Endometrium (tissue), 2 donors: ENCODE measurements at regions not wholly inside any gene's neighbourhood (a gene's known extent, or its start where the extent isn't known, plus 50 kb on each side); places are given as distances from the start of the nearest gene placed in this dataset.

Experiments
- FAIRE-seq: peaks from 2 replicates; lab custom pipeline; 2012; peaks lifted over from hg19 to GRCh38; lab: Jason Lieb, UNC
- donor health status: control.
- donor health status: control.

DNA sequence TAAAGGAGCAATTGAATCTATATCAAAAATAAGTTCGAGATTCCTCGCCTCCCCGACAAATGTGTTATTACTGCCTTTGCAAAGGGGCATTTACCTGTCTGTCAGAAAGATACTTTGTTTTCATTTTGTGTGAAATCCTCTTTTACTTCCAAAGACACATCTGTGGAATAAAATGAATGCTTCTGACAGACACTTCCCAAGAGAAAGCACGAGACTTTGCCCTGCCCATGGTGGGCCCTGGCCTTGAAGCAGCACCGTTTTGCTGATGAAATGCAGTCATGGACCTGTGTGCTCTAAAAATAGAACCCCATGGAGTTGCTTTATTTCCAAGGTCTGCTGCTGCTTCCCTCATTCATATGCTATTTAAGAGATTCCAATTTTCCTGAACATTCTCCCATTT is 85.9 kb upstream of the USP47 start:
- no peak for FAIRE-seq

DNA sequence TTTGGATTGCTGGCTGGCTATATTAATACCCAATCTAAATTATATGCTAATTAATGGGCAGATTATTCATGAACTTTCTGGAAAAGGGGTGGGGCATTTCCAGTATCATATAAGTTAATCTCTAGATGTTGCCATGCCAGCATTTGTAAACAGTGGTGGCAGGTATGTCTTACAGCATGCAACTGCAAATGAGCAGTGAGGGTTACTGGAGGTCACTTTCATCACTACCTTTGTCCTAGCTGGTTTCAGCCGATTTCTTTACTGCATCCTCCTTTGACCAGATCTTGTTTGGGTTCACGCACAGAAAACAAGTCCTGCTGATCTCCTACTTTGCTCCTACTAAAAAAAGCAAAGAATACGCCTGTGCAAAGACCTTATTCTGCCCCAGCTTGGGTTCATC is 89.1 kb upstream of the USP47 start:
- no peak for FAIRE-seq

DNA sequence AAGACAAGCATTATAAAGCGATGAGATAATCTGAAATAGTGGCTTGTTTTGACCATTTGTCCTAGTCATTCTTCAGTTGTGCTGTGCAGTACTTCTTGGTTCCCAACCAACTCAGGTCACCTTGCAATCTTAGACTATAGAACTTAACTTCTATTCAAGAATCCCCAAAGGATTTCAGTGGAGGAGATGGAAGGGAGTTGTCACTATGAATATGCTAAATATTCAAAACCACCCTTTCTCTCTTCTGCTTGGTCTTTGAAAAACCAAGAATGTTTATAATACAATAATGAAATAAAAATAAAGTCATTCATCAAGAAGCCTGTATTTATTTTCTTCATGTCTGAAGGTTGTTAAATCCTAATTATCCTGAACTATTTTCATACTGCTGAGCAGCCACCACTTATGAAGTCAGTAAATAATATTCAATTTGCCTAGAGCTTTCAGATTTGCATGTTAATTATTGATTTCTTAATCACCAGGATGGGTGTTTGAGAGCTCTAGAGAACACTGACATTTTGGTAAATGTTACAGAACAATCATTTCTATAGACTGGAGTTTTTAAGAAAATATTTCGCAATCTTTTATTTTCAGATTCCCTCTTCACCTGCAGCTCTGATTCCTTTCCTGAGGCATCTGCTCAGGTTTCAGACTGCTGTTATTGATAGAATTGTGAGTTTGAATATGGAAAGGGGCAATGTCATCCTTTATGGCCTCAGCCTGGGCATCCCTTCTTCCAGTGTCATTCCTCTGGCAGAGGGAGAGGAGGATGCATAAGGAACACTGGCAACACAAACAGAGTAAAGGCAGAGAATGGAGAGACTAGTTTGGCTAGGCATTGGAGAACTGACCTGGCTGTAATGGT is 91.5 kb upstream of the USP47 start:
- FAIRE-seq = no peak

DNA sequence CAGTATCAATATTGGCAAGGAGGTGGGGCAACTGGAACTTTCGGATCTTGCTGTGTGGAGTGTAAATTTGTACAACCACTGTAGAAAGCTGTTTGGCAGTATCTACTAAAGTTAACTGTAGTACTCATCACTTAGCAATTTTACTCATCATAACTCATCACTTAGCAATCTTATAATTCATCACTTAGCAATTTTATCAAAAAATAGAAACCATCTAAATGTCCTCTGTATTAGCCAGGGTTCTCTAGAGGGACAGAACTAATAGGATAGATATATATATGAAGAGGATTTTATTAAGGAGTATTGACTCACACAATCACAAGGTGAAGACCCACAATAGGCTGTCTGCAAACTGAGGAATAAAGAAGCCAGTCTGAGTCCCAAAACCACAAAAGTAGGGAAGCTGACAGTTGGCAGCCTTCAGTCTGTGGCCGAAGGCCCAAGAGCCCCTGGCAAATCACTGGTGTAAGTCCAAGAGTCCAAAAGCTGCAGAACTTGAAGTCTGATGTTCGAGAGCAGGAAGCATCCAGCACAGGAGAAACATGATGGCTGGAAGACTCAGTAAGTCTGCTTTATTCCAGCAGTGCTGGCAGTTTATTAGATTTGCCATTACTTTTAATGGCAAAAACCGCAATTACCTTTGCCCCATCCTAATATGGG is 92.9 kb upstream of the USP47 start:
- FAIRE-seq = no peak

DNA sequence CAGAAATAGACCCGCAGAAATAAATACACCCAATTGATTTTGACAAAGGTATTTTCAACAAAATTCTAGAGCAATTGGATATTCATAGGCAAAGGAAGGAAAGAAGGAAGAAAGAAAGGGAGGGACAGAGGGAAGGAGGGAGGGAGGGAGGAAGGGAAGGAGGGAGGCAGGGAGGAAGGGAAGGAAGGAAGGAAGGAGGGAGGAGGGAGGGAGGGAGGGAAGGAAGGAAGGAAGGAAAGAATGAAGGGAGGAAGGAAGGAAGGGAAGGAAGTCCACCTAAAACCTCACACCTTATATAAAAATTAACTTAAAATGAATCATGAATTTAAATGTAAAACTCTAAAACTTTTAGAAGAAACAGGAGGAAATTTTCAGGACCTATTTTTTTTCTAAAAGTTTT is 94.2 kb upstream of the USP47 start:
- FAIRE-seq = no peak

GRCh38 chr11:11746449-11746848 is 95.3 kb upstream of the USP47 start:
- peak; percentile 21 for FAIRE-seq

DNA sequence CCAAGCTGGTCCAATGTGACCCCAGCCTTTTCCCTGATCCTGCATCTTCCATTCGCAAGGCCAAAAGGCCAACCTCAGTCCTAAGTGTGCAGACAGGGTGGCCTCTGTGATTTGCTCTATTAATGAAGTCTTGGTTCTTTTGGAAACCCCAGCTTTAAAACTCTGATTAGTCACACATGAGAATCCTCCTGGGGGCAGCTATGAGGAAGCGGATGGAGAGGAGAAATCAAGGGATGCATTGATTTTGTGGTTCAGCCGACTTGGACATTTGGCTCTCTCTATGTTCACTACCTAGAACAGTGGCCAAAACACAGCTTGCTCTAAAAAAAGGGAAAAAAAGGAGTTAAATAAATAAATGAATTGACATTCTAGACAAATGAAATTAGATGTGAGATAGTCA is 98.6 kb upstream of the USP47 start:
- FAIRE-seq = no peak

GRCh38 chr11:11742486-11742885 is 99.3 kb upstream of the USP47 start:
- FAIRE-seq = no peak

GRCh38 chr11:11740836-11741235 is 100.9 kb upstream of the USP47 start:
- FAIRE-seq = no peak

DNA sequence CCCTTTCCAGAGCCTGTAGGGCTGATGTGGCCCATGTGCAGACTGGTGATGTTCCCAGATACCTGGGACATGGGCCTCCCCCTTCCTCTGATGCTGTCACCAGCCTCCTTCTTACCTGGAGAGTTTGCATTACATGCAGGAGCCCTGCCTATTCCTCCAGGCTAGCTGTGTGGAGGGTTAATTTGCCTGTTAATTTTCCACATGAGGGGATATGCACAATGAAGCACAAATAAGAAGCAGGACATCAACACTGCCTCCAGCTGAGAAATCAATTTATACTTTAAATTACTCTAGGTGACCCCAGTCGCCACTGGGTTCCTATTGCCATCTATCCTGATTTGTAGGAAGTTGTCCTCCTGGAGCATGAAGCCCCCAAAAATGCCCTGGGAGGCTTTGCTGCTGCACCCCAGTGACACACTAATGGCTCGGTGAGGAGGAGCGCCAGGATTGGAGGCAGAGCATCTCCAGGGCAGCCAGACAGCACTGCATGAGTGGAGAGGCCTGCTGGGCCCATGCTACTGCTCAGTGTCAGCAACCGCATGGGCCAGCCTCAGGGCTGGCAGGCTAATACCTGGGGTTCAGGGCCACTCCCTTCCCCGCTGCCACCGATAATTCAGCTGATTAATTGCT is 101.6 kb upstream of the USP47 start:
- FAIRE-seq = no peak

- no peak for FAIRE-seq
Measured at GRCh38 chr11:11738370-11738769, 103.4 kb upstream of the USP47 start.

DNA sequence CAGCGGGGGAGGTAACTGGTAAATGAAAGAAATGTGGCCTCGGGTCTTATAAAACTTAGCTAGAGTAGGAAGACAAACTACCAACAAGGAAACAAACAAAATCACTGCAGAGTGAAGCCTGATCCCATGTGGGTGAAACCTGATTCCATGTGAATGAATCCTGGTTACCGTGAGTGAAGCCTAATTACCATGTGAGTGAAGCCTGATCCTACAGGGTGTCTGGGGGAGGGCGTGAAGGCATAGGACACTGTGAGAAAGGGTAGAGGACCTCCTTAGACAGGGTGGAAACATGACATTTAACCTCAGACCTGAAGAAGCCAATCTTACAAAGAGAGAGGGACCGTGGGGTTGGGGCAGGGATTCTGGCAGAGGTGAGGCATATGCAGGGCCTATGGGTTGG is 106.2 kb upstream of the USP47 start:
- FAIRE-seq = no peak

- FAIRE-seq = no peak
Measured at GRCh38 chr11:11733246-11733747, 108.5 kb upstream of the USP47 start.

GRCh38 chr11:11732116-11732515 is 109.7 kb upstream of the USP47 start:
- FAIRE-seq = no peak

DNA sequence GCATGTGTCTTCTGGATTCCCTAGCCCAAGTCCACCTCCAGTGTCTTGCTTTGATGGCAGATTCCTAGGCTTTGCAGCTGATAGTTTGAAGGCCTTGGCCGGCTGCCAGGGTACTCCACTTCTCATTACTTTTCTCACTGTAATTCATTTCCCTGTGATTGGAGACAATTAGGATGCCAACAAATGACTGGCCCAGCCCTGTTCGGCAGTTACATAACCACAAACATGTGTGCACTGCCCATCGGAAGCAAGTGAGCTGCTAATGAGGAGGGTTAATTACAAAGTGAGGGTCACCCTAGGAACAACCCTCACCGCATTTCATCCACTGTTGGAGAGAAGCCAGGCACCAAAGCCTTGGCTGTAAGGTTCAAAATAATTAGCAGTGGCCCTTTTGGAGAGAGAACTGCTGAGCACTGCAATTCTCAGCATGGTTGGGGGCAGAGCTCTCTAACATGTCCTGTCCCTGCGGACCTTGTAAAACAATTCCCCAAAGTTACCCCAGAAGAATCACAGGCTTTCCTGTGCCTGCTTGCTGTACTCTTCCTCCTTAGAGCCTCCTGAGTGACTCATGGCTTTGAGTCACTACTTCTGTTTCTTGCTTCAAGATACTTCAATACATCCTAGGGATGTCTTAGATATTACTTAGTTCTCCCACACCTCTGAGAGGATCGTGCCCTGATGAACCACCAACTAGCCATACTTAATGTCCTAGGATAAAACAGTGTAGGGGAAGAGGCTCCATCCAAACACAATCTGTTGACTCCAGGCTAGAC is 109.7 kb upstream of the GALNT18 start:
- no peak for FAIRE-seq

GRCh38 chr11:11728386-11728785 is 106.6 kb upstream of the GALNT18 start:
- FAIRE-seq = no peak

- no peak for FAIRE-seq
Measured at GRCh38 chr11:11725438-11725837, 103.6 kb upstream of the GALNT18 start.

DNA sequence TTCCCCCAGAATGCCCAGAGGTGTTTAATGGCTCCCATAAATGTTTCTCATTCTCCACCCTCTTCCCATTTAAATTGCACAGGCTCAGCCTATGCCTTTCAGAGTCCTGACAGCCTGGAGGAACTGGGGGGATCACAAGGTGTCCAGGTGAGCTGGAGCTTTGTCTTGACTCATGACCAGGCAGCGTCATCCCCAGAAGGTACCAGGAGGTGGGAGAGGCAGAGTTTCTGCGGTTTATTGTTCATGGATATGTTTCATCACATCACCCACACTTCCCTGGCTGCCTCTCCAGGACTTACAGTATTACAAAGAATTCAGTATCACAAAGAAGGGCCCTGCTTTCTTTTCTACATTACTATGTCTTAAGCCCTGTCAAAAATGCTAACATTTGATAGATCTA is 103.2 kb upstream of the GALNT18 start:
- FAIRE-seq = no peak

DNA sequence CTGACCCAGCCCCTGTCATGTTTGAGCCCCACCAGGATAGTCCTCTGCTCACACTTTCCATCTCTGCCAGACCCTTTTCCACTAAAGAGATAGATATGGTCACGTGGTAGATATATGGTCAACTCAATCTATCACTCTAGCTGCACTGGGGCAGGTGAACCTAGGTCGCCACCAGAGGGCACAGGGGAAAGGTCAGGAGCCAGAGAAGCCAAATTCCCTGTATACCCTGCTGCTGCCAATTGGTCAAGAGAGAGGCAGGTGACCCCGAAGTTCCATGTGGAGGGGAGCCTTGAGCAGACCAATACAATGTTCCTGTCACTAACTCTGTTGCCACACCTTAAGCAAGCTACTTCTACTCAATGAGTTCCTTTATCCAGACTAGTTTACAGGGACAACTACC is 101.1 kb upstream of the GALNT18 start:
- FAIRE-seq = no peak

DNA sequence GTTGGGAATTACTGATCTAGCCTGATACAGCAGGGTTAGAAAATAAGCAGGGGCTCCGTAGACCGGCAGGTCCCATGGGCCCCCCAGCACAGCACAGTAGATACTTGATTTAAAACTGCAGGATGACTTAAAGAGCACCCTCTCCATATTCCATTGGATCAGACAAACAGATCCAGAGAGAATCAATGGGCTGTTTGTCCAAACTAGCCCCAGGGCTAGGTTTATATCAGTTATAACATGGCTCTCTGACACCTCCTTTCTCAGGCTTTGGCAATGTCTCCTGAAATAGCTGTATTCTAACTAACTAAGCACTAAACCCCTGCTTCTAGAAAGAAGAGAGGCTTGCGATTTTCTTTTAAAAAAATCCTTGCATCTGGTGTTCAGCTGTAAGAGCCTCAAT is 100.4 kb upstream of the GALNT18 start:
- no peak for FAIRE-seq

GRCh38 chr11:11718511-11718910 is 96.7 kb upstream of the GALNT18 start:
- FAIRE-seq = no peak

DNA sequence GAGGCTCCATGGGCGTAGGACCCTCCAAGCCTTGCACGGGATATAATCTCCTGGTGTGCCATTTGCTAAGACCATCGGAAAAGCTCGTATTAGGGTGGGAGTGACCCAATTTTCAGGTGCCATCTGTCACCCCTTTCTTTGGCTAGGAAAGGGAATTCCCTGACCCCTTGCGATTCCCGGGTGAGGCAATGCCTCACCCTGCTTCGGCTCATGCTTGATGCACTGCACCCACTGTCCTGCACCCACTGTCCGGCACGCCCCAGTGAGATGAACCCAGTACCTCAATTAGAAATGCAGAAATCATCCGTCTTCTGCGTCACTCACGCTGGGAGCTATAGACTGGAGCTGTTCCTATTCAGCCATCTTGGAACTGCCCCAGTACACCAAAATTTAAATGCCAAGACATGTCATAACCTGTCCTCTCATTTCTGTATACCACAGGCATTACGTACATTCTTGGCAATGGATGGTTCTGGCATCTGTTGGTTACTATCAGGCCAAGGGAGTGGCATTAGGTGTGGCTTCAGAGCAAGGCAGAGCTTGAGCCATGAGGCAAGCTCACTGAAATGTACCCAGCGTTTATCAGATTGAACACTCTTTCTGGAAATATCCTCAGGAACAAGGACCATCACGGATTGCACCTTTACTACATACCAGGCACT is 95.4 kb upstream of the GALNT18 start:
- no peak for FAIRE-seq
